ENCODE measurements at regions not wholly inside any gene's neighbourhood (a gene's known extent, or its start where the extent isn't known, plus 50 kb on each side); places are given as distances from the start of the nearest gene placed in this dataset.
"Not testable (repeated sequence)": the region's sequence is repeated elsewhere in the genome, so short reads cannot be mapped to it uniquely, and the experiment has no call there.

- TF ChIP-seq, protein P1, sequence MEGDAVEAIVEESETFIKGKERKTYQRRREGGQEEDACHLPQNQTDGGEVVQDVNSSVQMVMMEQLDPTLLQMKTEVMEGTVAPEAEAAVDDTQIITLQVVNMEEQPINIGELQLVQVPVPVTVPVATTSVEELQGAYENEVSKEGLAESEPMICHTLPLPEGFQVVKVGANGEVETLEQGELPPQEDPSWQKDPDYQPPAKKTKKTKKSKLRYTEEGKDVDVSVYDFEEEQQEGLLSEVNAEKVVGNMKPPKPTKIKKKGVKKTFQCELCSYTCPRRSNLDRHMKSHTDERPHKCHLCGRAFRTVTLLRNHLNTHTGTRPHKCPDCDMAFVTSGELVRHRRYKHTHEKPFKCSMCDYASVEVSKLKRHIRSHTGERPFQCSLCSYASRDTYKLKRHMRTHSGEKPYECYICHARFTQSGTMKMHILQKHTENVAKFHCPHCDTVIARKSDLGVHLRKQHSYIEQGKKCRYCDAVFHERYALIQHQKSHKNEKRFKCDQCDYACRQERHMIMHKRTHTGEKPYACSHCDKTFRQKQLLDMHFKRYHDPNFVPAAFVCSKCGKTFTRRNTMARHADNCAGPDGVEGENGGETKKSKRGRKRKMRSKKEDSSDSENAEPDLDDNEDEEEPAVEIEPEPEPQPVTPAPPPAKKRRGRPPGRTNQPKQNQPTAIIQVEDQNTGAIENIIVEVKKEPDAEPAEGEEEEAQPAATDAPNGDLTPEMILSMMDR (IDR thresholded peaks at IDR 0.05) = no peak
- no peak for TF ChIP-seq ZFX (IDR thresholded peaks at IDR 0.05; ENCODE audit: borderline replicate concordance)
- no peak overlapping the region for H3K27ac ChIP-seq
Observed at GRCh38 chr5:116872486-116872885, 297.9 kb upstream of the SEMA6A start.

DNA sequence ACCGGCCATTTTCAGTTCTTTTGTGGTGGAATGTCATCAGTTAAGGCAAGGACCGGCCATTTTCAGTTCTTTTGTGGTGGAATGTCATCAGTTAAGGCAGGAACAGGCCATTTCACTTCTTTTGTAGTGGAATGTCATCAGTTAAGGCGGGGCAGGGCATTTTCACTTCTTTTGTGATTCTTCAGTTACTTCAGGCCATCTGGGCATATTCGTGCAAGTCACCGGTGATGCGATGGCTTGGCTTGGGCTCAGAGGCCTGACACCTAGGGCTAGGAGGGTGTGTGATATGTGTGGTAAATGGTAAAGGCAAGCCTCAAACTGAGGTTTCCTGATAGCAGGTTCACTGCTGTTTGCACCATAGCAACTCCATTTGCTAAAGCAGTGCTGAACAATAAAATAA is 293.2 kb upstream of the SEMA6A start:
- not testable (repeated sequence) for H3K27ac ChIP-seq

DNA sequence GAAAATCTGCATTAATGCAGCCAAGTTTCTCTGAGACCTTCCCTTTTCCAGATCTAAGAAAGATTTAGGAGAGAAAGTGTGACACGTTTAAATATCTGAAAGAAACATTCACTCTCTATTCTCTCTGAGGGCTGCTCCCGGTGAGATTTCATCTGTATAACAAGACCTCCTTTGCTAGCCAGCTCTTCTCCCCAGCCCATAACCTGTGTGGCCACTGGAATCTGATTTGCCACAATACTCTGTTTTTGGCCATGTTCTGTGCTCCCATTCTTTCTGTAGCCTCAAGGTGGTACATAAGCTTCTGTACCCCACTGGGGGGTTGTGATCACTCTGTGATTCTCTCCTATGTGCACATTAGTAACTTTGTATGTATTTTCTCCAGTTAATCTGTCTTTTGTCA is 291.0 kb upstream of the SEMA6A start:
- TF ChIP-seq, protein P1 (IDR thresholded peaks at IDR 0.05) = no peak
- TF ChIP-seq ZFX (IDR thresholded peaks at IDR 0.05; ENCODE audit: borderline replicate concordance) = no peak
- H3K27ac ChIP-seq = no peak overlapping the region

- no peak overlapping the region for H3K27ac ChIP-seq
- no peak for TF ChIP-seq ZFX (IDR thresholded peaks at IDR 0.05; ENCODE audit: borderline replicate concordance)
- TF ChIP-seq, protein P1 (IDR thresholded peaks at IDR 0.05) = no peak
Observed at GRCh38 chr5:116864838-116865190, 290.2 kb upstream of the SEMA6A start.

GRCh38 chr5:116864157-116864837 is 289.7 kb upstream of the SEMA6A start:
- H3K27ac ChIP-seq = no peak overlapping the region
- TF ChIP-seq, protein P1 (IDR thresholded peaks at IDR 0.05) = no peak
- no peak for TF ChIP-seq ZFX (IDR thresholded peaks at IDR 0.05; ENCODE audit: borderline replicate concordance)

- TF ChIP-seq, protein P1 (IDR thresholded peaks at IDR 0.05) = no peak
- TF ChIP-seq ZFX (IDR thresholded peaks at IDR 0.05; ENCODE audit: borderline replicate concordance) = no peak
- no peak overlapping the region for H3K27ac ChIP-seq
Observed at GRCh38 chr5:116862632-116863455, 288.2 kb upstream of the SEMA6A start.

DNA sequence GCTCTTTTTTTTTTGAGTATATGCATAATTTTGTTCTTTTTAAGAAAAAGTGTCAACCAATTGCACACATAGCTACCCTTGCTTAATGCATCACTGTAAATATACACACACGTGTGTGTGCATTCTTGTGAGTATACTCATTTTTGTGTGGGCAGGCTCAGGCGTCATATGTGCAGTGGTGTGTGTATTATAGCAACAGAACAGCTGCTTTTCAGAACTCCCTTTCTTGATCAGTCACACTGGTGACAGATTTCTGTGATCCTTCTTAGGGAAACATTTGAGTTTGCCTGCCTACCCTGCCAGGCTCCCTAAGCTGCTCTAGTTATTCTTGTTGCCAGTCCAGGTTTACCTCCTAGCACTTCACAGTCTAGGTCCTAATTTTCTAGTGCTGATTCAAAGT is 287.0 kb upstream of the SEMA6A start:
- H3K27ac ChIP-seq = no peak overlapping the region
- TF ChIP-seq, protein P1 (IDR thresholded peaks at IDR 0.05) = no peak
- TF ChIP-seq ZFX (IDR thresholded peaks at IDR 0.05; ENCODE audit: borderline replicate concordance) = no peak

Data from 22Rv1 (cell line).